ENCODE measurements at regions not wholly inside any gene's neighbourhood (a gene's known extent, or its start where the extent isn't known, plus 50 kb on each side); places are given as distances from the start of the nearest gene placed in this dataset.
"Not testable (repeated sequence)": the region's sequence is repeated elsewhere in the genome, so short reads cannot be mapped to it uniquely, and the experiment has no call there.

DNA sequence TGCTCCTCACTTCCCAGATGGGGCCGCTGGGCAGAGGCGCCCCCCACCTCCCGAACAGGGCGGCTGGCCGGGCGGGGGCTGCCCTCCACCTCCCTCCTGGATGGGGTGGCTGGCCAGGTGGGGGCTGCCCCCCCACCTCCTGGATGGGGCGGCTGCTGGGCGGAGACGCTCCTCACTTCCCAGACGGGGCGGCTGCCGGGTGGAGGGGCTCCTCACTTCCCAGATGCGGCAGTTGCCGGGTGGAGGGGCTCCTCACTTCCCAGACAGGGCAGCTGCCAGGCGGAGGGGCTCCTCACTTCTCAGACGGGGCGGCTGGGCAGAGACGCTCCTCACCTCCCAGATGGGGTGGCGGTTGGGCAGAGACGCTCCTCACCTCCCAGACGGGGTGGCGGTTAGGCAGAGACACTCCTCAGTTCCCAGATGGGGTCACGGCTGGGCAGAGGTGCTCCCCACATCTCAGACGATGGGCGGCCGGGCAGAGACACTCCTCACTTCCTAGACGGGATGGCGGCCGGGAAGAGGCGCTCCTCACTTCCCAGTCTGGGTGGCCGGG is 428.8 kb downstream of the FGF13 start:
- DNase-seq (ENCODE audit: low read depth) = not testable (repeated sequence)

DNA sequence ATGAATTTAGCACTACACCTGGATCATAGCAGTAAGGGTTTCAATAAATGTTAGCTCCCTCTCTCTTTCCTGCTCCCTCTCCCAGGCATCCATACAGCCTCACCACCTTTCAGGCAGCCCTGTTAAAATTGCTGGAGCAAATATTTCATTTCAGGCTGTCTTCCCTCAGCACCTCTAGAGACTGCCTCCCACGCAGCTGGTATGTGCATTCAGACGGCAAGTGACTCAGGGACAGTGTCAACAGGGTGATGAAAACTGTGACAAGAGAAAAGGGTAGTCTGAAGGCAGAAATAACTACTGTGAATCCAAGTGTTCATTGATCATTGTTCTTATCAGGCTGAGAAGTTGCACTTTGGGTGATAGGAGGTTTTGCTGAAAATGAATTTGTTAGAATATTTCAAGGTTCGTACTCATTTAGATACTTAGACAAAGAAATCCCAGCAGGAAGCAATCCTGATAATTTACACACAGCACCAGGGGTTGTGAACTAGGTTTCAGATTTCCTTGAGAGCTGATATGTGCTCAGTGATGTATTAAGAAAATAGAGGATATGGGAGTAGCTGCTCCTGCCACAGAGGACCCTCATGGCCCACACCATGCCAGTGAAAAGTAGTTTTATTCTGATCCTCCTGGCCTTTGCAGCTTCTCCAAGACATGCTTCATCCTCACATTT is 424.2 kb downstream of the FGF13 start:
- DNase-seq (ENCODE audit: low read depth) = no peak

DNA sequence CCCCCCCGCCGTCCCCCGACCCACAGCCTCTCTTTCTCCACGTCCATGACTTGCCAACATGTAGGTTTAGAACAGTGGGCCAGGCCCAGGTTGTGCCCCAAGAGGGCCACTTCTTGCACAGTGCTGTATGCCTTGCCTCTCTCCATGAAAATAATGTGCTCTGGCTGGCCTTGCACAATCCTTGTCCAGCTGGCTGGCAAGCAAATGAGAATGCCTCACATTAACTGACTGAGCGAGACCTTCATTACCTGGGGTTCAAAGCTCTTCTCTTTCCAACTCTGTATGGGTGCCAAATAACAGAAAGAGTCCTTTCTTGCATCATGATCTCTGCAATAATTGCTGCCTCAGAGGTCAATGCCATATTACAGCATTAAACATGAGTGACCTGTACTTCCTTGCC is 416.6 kb downstream of the FGF13 start:
- no peak for DNase-seq (ENCODE audit: low read depth)

DNA sequence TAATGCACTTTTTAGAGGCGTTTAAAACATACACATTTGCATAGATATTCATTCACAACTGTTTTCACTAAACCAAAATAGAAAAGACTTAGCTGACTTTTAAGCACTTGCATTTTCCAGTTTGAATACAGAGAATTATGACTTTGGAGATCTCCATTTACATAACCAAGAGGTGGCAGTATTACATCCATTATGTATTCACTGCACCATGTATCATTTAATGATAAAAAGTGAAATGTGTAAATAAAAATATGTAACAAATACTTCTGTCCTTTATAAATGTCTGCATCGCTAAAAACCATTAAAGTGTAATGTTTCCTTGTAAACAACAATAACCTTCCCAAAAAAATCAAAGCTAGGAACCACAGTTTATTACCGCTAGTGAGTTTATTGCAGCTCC is 413.2 kb downstream of the FGF13 start:
- DNase-seq (ENCODE audit: low read depth) = no peak

DNA sequence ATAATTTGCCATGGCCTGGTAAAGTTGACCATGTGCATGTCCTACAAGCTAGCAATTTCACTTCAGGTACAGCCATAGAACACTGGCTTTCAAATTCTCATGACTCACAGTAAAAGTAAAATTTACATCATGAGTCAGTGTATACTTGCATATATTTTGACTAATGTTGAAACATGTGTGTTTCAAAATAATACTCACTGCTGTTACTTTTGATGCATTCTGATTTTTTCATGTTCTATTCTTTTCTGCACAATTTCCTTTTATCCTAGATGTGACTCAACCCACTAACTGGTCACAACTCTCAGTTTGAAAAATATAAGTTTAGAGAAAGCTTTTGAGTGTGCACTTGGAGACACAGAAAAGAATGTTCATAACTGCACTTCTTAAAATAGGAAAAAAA is 365.7 kb downstream of the FGF13 start:
- DNase-seq (ENCODE audit: low read depth) = no peak

DNA sequence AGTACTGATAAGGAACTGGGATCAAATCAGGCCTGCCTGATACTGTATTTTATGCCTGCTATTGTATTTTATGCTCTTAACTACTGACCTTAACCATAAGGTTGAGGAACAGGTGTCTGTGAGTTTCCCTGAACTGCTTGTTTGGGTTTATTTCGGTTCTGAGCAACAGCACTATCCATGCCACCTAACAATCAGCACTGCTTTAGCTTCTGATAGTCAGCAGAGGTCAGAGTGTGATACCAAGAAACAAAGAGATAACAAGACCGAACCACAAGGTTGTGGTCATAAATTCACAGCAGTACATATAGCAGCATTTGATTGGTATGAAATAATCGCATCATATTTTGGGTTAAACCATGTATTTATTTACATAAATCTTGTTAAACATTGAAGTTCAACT is 362.2 kb downstream of the FGF13 start:
- DNase-seq (ENCODE audit: low read depth) = no peak

DNA sequence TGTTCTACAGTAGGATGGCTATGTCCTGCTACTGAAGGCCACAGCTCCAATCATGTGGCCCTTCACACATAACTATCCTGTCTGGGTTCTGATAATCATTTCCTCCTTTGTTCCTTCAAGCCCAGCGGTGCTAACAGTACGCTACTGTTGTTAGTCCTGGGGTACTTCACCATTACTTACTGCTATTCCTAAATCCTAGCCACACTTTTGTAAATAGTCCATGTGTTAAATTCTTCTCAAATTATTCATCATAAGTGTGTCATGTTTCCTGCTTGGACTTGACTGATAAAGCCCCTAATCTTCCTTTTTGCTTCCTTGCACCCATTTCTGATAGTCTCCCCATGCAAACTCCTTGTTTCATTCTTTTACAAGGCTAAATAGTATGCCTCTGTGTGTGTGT is 332.6 kb downstream of the FGF13 start:
- no peak for DNase-seq (ENCODE audit: low read depth)

DNA sequence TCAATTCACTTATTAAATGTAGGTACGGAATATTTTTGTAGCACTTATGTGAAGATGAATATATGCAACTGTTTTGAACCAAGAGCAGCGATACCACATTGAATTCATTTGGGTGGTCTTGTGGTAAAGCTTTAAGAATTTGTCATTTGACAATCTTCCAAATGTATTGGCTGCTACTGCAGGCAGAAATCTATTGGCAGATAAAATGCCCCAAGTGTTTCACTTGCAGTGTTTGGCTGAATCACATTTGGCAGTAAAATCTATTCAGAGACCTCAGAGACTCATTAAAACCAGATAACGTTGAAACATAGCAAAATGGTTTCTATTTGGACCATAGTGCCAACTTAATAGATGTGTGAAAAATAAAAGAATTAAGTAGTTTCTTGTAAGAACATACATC is 303.4 kb downstream of the FGF13 start:
- DNase-seq (ENCODE audit: low read depth) = no peak

DNA sequence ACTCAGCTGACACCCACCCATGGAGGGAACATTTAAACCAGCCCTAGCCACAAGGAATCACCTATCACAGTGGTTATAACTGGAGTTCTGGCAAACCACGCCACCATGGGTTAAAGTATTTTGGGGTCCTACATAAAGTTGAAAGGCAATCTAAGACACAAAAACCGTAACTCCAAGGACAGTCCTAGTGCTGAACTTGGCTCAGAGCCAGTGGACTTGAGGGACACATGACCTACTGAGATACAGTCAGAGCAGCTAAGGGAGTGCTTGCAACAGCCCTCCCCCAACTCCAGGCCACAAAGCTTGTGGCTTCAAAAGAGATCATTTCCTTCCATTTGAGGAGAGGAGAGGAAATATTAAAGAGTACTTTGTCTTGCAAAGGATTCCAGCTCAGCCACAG is 300.5 kb downstream of the FGF13 start:
- DNase-seq (ENCODE audit: low read depth) = no peak
